ENCODE measurements at regions not wholly inside any gene's neighbourhood (a gene's known extent, or its start where the extent isn't known, plus 50 kb on each side); places are given as distances from the start of the nearest gene placed in this dataset.
A peak's percentile ranks its signal among the peaks of the same experiment; 100 is the strongest.

GRCh38 chr11:45754741-45755140, 50.2 kb upstream of the SLC35C1 start:
- no peak for DNase-seq
- WGBS, 2 donors: 52 to 53% methylated on average over 7 of the region's 7 CpGs
- intact Hi-C loops (cut with DNase I): no loop called here

GRCh38 chr11:45754261-45754709, 50.7 kb upstream of the SLC35C1 start:
- 25 to 26% methylated on average over 8 of the region's 8 CpGs for WGBS, 2 donors
- peaks cover 2 to 27% (median 22%) of the 10 kb centered on the region in 9 donors for H3K4me1 ChIP-seq
- intact Hi-C loops (cut with DNase I): no loop called here

More at GRCh38 chr11:45754741-45755140, 50.2 kb upstream of the SLC35C1 start:
- no peaks in the 10 kb centered on the region for H3K36me3 ChIP-seq
- H3K27me3 ChIP-seq: no peaks in the 10 kb centered on the region
- ATAC-seq: peak in 7 of 8 donors; percentile 6 to 42 (median 16)
- H3K27ac ChIP-seq: peak overlapping the region in 9 of 10 donors; percentile 18 to 67 (median 33)
- no peaks in the 10 kb centered on the region for H3K9me3 ChIP-seq
- H3K4me1 ChIP-seq: peaks cover 2 to 27% (median 22%) of the 10 kb centered on the region in 9 donors
- no peak overlapping the region for H3K4me3 ChIP-seq
- no peak for TF ChIP-seq CTCF (IDR thresholded peaks at IDR 0.05)

GRCh38 chr11:45752106-45752505, 52.8 kb upstream of the SLC35C1 start:
- ATAC-seq: no peak
- Histone ChIP-seq H3K9me3 (no peaks in the 10 kb centered on the region), H3K4me3 (no peak overlapping the region), H3K36me3 (no peaks in the 10 kb centered on the region), H3K4me1 (peaks cover 2 to 27% (median 23%) of the 10 kb centered on the region in 9 donors), H3K27me3 (no peaks in the 10 kb centered on the region), H3K27ac (no peak overlapping the region)
- no peak for DNase-seq
- WGBS, 2 donors: 93 to 96% methylated on average over 11 of the region's 11 CpGs
- TF ChIP-seq CTCF (IDR thresholded peaks at IDR 0.05): no peak
- intact Hi-C loops (cut with DNase I): no loop called here

More at GRCh38 chr11:45754261-45754709, 50.7 kb upstream of the SLC35C1 start:
- peak; percentile 59 to 63 for DNase-seq
- Histone ChIP-seq H3K9me3 (no peaks in the 10 kb centered on the region), H3K27ac (peak overlapping the region in 9 of 10 donors; percentile 18 to 67 (median 53)), H3K4me3 (no peak overlapping the region), H3K36me3 (no peaks in the 10 kb centered on the region), H3K27me3 (no peaks in the 10 kb centered on the region)
- peak; percentile 81 to 96 (median 90) for ATAC-seq
- TF ChIP-seq CTCF (IDR thresholded peaks at IDR 0.05): peak in 1 of 9 donors; percentile 8

GRCh38 chr11:45751430-45751829, 53.5 kb upstream of the SLC35C1 start:
- H3K4me1 ChIP-seq: peaks cover 2 to 33% (median 23%) of the 10 kb centered on the region in 9 donors
- H3K4me3 ChIP-seq: no peak overlapping the region
- no peaks in the 10 kb centered on the region for H3K9me3 ChIP-seq
- H3K27ac ChIP-seq: no peak overlapping the region
- no peaks in the 10 kb centered on the region for H3K27me3 ChIP-seq
- ATAC-seq: no peak
- DNase-seq: no peak
- TF ChIP-seq CTCF (IDR thresholded peaks at IDR 0.05): no peak
- H3K36me3 ChIP-seq: no peaks in the 10 kb centered on the region
- intact Hi-C loops (cut with DNase I): no loop called here
- WGBS, 2 donors: 85 to 86% methylated on average over 7 of the region's 7 CpGs

Measured in heart right ventricle (tissue), 16 donors.